ENCODE measurements at regions not wholly inside any gene's neighbourhood (a gene's known extent, or its start where the extent isn't known, plus 50 kb on each side); places are given as distances from the start of the nearest gene placed in this dataset.

DNA sequence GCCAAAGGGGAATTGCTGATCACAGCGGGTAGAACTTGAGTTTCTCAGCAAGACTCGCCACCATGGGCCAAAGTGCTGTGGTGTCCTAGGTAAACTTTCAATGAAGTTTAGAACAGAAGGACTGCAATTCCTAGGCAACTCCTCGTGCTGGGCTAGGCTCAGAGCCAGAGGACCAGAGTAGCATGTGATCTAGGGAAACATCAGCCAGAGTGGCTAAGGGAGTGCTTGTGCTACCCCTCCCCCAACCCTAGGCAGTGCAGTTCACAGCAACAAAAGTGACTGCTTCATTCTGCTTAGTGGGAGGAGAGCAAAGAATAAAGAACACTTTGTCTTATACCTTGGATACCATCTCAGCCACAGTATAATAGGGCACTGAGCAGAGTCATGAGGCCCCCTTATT is 1658.6 kb upstream of the MIR17HG start:
- TF ChIP-seq POLR2A (IDR thresholded peaks at IDR 0.05) (no peak), POLR2AphosphoS5 (IDR thresholded peaks at IDR 0.05) (no peak), EP300 (IDR thresholded peaks at IDR 0.05; ENCODE audit: low read depth) (no peak)
- TF ChIP-seq, protein P1, sequence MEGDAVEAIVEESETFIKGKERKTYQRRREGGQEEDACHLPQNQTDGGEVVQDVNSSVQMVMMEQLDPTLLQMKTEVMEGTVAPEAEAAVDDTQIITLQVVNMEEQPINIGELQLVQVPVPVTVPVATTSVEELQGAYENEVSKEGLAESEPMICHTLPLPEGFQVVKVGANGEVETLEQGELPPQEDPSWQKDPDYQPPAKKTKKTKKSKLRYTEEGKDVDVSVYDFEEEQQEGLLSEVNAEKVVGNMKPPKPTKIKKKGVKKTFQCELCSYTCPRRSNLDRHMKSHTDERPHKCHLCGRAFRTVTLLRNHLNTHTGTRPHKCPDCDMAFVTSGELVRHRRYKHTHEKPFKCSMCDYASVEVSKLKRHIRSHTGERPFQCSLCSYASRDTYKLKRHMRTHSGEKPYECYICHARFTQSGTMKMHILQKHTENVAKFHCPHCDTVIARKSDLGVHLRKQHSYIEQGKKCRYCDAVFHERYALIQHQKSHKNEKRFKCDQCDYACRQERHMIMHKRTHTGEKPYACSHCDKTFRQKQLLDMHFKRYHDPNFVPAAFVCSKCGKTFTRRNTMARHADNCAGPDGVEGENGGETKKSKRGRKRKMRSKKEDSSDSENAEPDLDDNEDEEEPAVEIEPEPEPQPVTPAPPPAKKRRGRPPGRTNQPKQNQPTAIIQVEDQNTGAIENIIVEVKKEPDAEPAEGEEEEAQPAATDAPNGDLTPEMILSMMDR (IDR thresholded peaks at IDR 0.05), result no peak
